IMR-90 (cell line): ENCODE measurements at regions not wholly inside any gene's neighbourhood (a gene's known extent, or its start where the extent isn't known, plus 50 kb on each side); places are given as distances from the start of the nearest gene placed in this dataset.

Experiments
- RFX5 ChIP-seq: IDR thresholded peaks from 2 replicates; pipeline ENCODE4 v1.8.0; 2012; ENCODE audit warnings: low read depth, mild to moderate bottlenecking, low read length, moderate library complexity
- TF ChIP-seq, protein P1 (sequence below): conservative IDR thresholded peaks from 2 replicates; pipeline ENCODE4 v1.5.1; 2012; ENCODE audit warnings: mild to moderate bottlenecking, low read depth, low read length, improper control_type of control experiment

DNA sequence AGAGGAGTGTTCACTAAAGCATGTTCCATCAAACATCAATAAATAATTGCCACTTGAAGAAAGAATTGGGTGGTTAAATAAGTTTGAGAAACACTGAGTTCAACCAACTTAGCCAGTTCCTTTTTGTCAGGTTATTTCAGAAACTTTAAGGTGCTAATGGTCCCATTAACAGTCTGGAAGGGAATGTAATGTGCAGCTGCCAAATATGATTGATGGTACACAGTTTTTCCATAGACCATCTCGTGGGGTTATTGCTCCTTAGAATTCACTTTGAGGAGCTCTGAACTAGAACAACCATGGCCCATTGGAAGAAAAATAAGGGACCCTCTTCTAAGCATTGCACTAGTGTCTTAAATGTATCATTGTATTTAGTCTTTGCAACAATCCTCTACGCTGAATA is 185.8 kb upstream of the NR2F2 start:
- no peak for TF ChIP-seq RFX5
- TF ChIP-seq, protein P1, sequence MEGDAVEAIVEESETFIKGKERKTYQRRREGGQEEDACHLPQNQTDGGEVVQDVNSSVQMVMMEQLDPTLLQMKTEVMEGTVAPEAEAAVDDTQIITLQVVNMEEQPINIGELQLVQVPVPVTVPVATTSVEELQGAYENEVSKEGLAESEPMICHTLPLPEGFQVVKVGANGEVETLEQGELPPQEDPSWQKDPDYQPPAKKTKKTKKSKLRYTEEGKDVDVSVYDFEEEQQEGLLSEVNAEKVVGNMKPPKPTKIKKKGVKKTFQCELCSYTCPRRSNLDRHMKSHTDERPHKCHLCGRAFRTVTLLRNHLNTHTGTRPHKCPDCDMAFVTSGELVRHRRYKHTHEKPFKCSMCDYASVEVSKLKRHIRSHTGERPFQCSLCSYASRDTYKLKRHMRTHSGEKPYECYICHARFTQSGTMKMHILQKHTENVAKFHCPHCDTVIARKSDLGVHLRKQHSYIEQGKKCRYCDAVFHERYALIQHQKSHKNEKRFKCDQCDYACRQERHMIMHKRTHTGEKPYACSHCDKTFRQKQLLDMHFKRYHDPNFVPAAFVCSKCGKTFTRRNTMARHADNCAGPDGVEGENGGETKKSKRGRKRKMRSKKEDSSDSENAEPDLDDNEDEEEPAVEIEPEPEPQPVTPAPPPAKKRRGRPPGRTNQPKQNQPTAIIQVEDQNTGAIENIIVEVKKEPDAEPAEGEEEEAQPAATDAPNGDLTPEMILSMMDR, result no peak
